NCI-H748 (cell line): ENCODE measurements at regions not wholly inside any gene's neighbourhood (a gene's known extent, or its start where the extent isn't known, plus 50 kb on each side); places are given as distances from the start of the nearest gene placed in this dataset.

Experiments used
- DNase-seq: peaks from one replicate; lab custom pipeline; 2025; ENCODE audit not compliant: unreplicated experiment; lab: John Stamatoyannopoulos, UW

- DNase-seq = no peak
Observed at GRCh38 chr4:3654036-3654807, 112.0 kb upstream of the ADRA2C start.

- DNase-seq = no peak
Observed at GRCh38 chr4:3652586-3652985, 113.6 kb upstream of the ADRA2C start.

GRCh38 chr4:3651267-3651845, 114.8 kb upstream of the ADRA2C start:
- DNase-seq = no peak

DNA sequence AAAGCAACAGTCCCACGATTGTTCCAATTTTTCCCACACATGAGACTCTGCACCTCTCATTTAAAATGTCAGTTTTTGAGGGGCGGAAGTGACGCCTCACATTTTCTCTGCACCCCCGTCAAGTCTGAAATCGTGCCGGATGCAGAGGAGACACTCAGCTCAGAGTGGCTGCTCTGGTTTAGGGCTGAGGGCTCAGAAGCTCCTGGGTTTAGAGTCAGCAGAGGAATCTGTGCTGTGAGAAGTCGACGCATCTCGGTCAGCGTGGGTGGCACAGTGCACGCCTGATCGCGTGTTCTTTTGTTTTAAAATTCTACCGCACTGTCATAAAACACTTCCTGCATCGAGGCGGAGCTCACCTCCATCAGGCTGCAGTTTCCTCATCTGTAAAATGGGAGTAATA, 116.7 kb upstream of the ADRA2C start:
- DNase-seq = no peak

DNA sequence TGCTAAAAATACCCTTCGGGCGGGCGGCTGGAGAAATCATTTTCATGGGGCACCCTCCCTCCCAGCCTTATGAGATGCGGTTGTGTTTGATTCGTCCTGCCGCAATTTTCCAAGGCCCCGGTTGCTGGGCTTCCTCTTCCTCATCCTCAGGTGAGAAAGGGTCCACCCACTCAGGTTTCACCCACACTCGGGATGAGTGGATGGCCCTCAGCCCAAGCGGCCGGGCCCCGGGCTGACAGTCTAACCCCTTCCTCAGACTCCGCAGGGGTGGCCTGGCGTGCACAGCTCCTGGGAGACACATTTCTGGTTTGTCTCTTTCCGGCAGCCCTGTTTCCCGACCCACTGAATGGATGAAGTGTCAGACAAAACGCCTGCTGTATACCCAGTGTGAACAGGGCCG, 116.5 kb upstream of the LRPAP1 start:
- DNase-seq = no peak

DNA sequence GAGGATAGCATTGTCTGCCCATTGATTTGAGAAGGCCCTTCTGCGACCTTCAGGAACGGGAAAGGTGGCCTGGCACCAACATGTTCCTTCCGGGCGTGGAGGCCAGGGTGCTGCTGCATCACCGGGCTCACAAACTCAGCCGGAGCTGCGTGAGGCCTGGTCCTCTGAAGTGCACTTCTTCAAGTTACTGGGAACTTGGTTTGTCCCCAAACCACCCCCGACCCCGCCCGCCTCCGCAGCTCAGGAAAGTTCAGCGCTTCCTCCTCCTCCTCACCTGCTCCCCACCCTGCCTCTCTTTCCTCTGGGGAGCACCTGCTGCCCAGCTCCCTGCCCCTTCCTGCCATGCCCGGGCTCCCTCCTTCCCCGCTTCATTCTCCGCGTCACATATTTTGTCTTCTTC, 116.0 kb upstream of the LRPAP1 start:
- DNase-seq = no peak

- no peak for DNase-seq
Observed at GRCh38 chr4:3647421-3647820, 115.2 kb upstream of the LRPAP1 start.

DNA sequence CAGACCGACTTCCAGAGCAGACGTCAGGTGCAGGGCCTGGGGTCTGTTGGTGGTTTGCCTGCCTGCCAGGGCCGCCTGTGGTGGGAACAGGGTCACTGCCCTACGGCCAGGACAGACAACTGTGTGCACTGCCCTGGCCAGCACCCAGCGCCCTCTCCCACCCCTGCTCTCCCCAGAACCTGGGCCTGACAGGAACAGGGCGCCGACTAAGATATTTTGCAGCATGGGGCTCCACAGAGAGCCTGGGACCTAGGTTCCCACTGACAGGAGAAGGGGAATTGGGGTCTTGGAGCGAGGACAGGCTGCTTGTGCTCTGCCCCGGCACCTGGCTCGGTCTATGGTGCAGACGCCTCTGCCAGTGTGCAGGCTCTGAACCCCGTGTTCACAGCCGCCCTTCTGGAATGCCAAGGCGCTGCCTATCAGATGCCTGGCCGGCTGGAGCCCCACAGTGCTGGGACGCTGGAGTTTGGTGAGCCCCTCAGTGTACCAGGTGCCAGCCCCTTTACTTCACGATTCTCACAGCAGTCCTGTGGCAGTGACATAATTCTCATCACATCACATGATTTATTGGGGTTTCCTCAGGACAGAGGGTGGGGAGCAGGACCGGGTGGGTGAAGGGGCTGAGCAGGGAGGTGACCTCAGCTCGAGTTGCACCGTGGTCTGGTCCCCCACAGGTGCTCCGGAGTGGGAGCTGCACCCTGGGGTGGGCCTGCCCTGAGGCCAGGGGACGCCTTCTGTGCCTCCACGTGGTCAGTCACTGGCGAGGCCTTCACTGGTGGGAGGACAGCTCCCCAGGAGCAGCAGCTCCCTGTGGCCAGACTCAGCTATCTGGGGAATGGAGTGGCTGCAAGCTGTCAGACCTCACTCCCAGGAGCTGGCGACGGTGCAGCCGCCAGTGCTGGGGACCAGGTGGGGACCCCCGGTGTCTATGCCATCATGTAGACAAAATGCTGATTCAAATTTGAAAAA, 113.8 kb upstream of the LRPAP1 start:
- DNase-seq = no peak

GRCh38 chr4:3644849-3645627, 112.8 kb upstream of the LRPAP1 start:
- peak; percentile 4 for DNase-seq

DNA sequence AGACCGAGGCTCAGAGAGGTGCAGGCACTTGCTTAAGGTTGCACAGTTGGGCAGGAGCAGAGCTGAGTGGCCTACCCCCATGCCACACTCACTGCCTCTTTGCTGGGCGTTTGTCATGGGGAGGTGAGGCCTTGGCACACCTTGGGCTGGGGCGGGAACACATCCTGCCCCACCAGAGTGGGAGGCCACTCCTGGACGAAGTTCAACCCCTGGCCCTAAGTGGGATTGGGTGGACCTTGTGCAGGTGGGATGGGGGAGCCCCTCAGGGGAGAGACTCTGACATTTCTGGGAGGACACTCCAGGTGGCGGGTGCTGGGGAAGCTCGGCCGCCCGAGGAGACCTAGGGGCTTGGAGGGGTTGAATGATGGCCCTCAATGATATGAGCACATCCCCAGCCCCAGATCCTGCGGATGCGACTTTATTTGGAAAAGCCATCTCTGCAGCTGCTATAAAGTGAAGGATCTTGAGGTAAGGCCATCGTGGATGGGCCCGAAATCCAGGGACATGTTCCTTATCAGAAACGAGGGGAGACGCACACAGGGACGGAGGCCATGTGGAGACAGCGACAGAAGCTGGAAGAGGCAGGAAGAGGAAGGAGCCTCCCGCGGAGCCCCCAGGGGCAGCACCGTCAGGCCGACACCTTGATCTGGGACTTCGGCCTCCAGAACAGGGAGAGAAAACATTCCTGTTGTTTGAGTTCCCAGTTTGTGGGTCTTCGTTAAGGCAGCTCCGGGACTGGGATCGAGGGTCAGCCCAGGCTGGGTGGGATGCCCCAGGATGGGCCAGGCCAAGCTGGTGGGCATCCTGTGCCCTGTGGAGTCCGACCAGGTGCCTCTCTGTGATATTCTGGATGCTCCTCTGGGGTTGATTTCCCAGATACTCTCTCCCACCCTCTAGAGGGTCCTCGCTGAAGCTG, 111.6 kb upstream of the LRPAP1 start:
- DNase-seq = no peak

DNA sequence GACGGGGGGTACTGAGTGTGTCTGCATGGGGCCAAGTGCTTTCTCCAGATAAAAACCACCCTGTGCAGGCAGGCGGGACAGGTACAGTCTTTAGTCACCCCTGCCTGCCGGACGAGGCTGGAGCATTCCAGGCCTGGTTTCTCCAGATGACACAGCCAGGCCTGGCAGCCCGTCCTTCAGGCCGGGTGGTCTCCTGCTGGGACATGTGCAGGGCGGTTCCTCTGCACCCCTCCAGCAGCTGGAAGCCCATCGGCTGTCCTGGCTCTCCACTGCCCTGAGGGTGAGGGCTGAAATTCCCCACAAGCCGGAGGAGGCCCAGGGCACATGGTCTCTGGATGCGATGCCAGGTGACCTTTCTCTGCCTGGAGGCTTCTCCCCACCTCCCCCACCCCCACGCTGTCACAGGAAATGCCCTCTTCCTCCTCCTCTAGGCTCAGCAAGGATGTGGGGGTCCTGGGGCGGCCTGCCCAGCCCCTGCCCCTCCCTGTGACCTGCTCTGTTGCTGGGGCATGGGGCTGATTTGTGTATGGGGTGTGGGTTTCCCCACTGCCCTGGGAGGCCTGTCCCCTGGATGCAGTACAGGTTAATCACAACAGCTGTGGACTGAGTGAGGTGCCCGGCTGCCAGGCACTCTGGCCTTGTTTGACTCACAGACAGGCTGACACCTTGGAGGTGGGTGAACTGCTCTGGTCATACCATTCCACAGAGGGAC, 110.7 kb upstream of the LRPAP1 start:
- DNase-seq = no peak

DNA sequence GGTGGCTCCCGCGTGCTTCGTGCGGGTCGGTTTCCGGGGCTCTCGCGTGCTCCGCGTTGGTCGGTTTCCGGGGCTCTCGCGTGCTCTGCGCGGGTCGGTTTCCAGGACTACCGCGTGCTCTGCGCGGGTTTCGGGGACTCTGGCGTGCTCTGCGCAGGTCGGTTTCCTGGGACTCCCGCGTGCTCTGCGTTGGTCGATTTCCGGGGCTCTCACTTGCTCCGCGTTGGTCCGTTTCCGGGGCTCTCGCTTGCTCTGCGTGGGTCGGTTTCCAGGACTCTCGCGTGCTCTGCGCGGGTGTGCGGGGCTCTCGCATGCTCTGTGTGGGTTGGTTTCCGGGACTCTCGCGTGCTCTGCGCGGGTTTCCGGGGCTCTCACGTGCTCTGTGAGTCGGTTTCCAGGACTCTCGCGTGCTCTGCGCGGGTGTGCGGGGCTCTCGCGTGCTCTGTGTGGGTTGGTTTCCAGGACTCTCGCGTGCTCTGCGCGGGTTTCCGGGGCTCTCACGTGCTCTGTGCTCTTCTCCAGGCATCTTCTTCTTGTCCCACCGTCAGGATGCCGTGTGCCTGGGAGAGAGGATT, 109.9 kb upstream of the LRPAP1 start:
- no peak for DNase-seq

GRCh38 chr4:3641501-3641900, 109.3 kb upstream of the LRPAP1 start:
- no peak for DNase-seq

DNA sequence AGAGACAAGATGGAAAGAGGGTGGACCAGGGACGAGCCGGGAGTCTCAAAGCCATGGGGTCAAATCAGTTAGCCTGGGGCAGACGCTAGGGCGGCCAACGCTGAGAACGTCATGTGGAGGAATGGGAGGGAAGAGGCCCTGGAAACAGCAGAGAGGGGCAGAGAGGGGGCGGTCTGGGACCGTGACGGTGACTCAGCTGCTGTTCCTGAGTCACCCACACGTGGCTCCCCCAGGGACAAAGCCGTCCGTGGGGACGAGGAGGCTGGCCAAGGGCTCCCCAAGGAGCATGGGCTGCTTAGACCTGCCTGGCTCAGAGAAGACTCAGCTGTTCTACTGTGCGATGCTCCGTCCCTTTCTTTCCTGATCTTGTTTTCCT, 108.4 kb upstream of the LRPAP1 start:
- no peak for DNase-seq

- DNase-seq = no peak
Observed at GRCh38 chr4:3639613-3640586, 107.7 kb upstream of the LRPAP1 start.

GRCh38 chr4:3638080-3638795, 106.0 kb upstream of the LRPAP1 start:
- no peak for DNase-seq

GRCh38 chr4:3637326-3638016, 105.2 kb upstream of the LRPAP1 start:
- DNase-seq = no peak
